NCI-H128 (cell line): ENCODE measurements at regions not wholly inside any gene's neighbourhood (a gene's known extent, or its start where the extent isn't known, plus 50 kb on each side); places are given as distances from the start of the nearest gene placed in this dataset.

ENCODE experiments used
- DNase-seq: peaks from one replicate; lab custom pipeline; 2025; ENCODE audit not compliant: unreplicated experiment; lab: John Stamatoyannopoulos, UW

GRCh38 chr12:72082986-72083820 is 144.6 kb downstream of the TPH2 start:
- no peak for DNase-seq

GRCh38 chr12:72084061-72084460 is 145.4 kb downstream of the TPH2 start:
- no peak for DNase-seq

GRCh38 chr12:72084880-72085279 is 146.2 kb downstream of the TPH2 start:
- DNase-seq: no peak

GRCh38 chr12:72089678-72090077 is 151.0 kb downstream of the TPH2 start:
- peak; percentile 27 for DNase-seq

- no peak for DNase-seq
Observed at GRCh38 chr12:72093424-72093823, 154.8 kb downstream of the TPH2 start.

GRCh38 chr12:72093930-72094329 is 155.3 kb downstream of the TPH2 start:
- no peak for DNase-seq

GRCh38 chr12:72094490-72094889 is 155.8 kb downstream of the TPH2 start:
- no peak for DNase-seq

- no peak for DNase-seq
Observed at GRCh38 chr12:72095025-72095424, 156.4 kb downstream of the TPH2 start.

- no peak for DNase-seq
Observed at GRCh38 chr12:72098622-72099021, 160.0 kb downstream of the TPH2 start.

GRCh38 chr12:72100854-72101253 is 162.2 kb downstream of the TPH2 start:
- no peak for DNase-seq

GRCh38 chr12:72102150-72102549 is 163.5 kb downstream of the TPH2 start:
- no peak for DNase-seq

- DNase-seq: no peak
Observed at GRCh38 chr12:72105849-72106248, 166.3 kb upstream of the TRHDE start.

GRCh38 chr12:72110937-72111650 is 161.1 kb upstream of the TRHDE start:
- no peak for DNase-seq

- DNase-seq: no peak
Observed at GRCh38 chr12:72111706-72112105, 160.5 kb upstream of the TRHDE start.

- DNase-seq: no peak
Observed at GRCh38 chr12:72133497-72134055, 138.6 kb upstream of the TRHDE start.

GRCh38 chr12:72134246-72135020 is 137.7 kb upstream of the TRHDE start:
- DNase-seq: no peak

GRCh38 chr12:72135021-72135301 is 137.2 kb upstream of the TRHDE start:
- DNase-seq: no peak

GRCh38 chr12:72136792-72137191 is 135.4 kb upstream of the TRHDE start:
- DNase-seq: no peak

- no peak for DNase-seq
Observed at GRCh38 chr12:72139411-72139810, 132.8 kb upstream of the TRHDE start.

- no peak for DNase-seq
Observed at GRCh38 chr12:72141381-72141780, 130.8 kb upstream of the TRHDE start.

- no peak for DNase-seq
Observed at GRCh38 chr12:72144553-72144952, 127.6 kb upstream of the TRHDE start.

GRCh38 chr12:72146495-72146894 is 125.7 kb upstream of the TRHDE start:
- no peak for DNase-seq
